Prostate gland (tissue), 2 donors: ENCODE measurements at regions not wholly inside any gene's neighbourhood (a gene's known extent, or its start where the extent isn't known, plus 50 kb on each side); places are given as distances from the start of the nearest gene placed in this dataset.

ENCODE experiments used
- CTCF ChIP-seq, 4 experiments: fragments of 200-600 bp in 2 of 4; fragments of 450-650 bp in 2 of 4; sonication (generic) in 2 of 4; IDR thresholded peaks; 1 replicate in 3 of 4; 2 replicates in 1 of 4; pipeline ENCODE4 v1.5.1; 2016 to 2019; ENCODE audit warnings: antibody characterized with exemption in 4 of 4, mild to moderate bottlenecking in 2 of 4, moderate library complexity in 2 of 4
- POLR2A ChIP-seq: fragments of 450-650 bp; IDR thresholded peaks from one replicate; pipeline ENCODE4 v1.6.1; 2016; ENCODE audit warnings: antibody characterized with exemption, mild to moderate bottlenecking
- POLR2AphosphoS5 ChIP-seq: sonication (generic); formaldehyde crosslinking; IDR thresholded peaks from one replicate; pipeline ENCODE4 v1.6.1; 2017; ENCODE audit warnings: antibody characterized with exemption

GRCh38 chr4:74875451-74875850, 57.5 kb upstream of the PARM1 start:
- TF ChIP-seq CTCF (IDR thresholded peaks at IDR 0.05) (no peak), POLR2AphosphoS5 (no peak), POLR2A (no peak)
